SK-N-MC (cell line): ENCODE measurements at regions not wholly inside any gene's neighbourhood (a gene's known extent, or its start where the extent isn't known, plus 50 kb on each side); places are given as distances from the start of the nearest gene placed in this dataset.

Source experiments
- EZH2 ChIP-seq: fragments of 200-600 bp; sonication (generic); IDR thresholded peaks from one replicate; pipeline ENCODE4 v1.6.1; 2017; ENCODE audit warnings: antibody characterized with exemption
- FOXP2 ChIP-seq: optimal IDR thresholded peaks from 2 replicates; pipeline ENCODE3; 2011; ENCODE audit warnings: mild to moderate bottlenecking, moderate library complexity; ENCODE audit not compliant: insufficient read depth; ENCODE audit errors: extremely low read length, control extremely low read depth
- POLR2AphosphoS5 ChIP-seq: IDR thresholded peaks from 2 replicates; pipeline ENCODE4 v1.6.1; 2012; ENCODE audit warnings: mild to moderate bottlenecking, low read depth, low read length, borderline replicate concordance

DNA sequence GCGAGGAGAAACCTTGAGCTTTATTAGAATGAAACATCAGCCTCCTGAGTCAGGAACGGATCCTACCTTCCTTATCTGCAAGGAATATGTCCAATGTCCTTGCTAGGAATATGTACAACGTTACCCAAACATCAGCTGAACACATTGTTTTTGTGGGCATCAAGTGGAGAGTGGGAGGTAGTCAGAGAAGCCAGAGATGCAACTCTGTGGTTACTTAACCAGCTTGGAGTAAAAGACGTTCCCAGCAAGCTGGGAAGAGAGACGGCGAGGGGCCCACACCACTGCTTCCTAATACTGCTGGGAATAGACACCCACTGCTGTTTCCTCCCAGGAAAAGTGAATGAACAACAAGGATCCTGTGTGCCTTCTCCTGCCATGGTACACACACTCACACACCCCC, 64.3 kb downstream of the PABIR2 start:
- TF ChIP-seq EZH2 (no peak), POLR2AphosphoS5 (no peak), FOXP2 (no peak)
